Caco-2 (cell line): ENCODE measurements at regions not wholly inside any gene's neighbourhood (a gene's known extent, or its start where the extent isn't known, plus 50 kb on each side); places are given as distances from the start of the nearest gene placed in this dataset.

ENCODE experiments used
- BruUV-seq: library from RNA; stranded (reverse); fragments of 400-500 nt; replicated peaks from 2 replicates; lab custom pipeline; 2021; lab: Mats Ljungman, UMichigan
- CTCF ChIA-PET: fragments of 300-600 bp; sonication (Branson Sonifier 250); formaldehyde crosslinking; loops from one replicate; lab custom pipeline; 2022; ENCODE audit warnings: antibody characterized with exemption; lab: Charles Lee
- POLR2A ChIA-PET: fragments of 300-600 bp; sonication (Branson Sonifier 250); formaldehyde crosslinking; loops from one replicate; lab custom pipeline; 2022; ENCODE audit warnings: antibody characterized with exemption; lab: Charles Lee
- DNase-seq, 2 experiments: peaks; one replicate each; pipeline versions ENCODE4 v3.0.0 to v3.0.0-alpha.2; 2020 to 2022
- H3K27me3 ChIP-seq: replicated peaks from 2 replicates; pipeline ENCODE4 v1.6.0; 2011; ENCODE audit warnings: low read length; ENCODE audit not compliant: control insufficient read depth, insufficient read depth
- H3K36me3 ChIP-seq: 2 replicates; pipeline ENCODE4 v1.5.1; 2011; ENCODE audit warnings: low read length; ENCODE audit not compliant: control insufficient read depth, insufficient read depth
- H3K4me1 ChIP-seq: fragments of 250-450 bp; sonication (Bioruptor Pico); 2 replicates; pipeline ENCODE4 v1.5.1; 2020; ENCODE audit warnings: mild to moderate bottlenecking
- H3K4me3 ChIP-seq: 2 replicates; pipeline ENCODE4 v1.5.1; 2011; ENCODE audit warnings: low read depth, mild to moderate bottlenecking, control low read depth, low read length
- H3K9me3 ChIP-seq: fragments of 250-450 bp; sonication (Bioruptor Pico); 2 replicates; pipeline ENCODE4 v1.5.1; 2020; ENCODE audit warnings: mild to moderate bottlenecking, moderate library complexity
- H3K27ac Mint-ChIP-seq: one replicate; pipeline ENCODE4 v1.8.0; 2022; ENCODE audit warnings: mixed read lengths; ENCODE audit not compliant: unreplicated experiment
- H3K27me3 Mint-ChIP-seq: one replicate; pipeline ENCODE4 v1.8.0; 2022; ENCODE audit warnings: mixed read lengths; ENCODE audit not compliant: insufficient read depth, unreplicated experiment
- H3K36me3 Mint-ChIP-seq: one replicate; pipeline ENCODE4 v1.8.0; 2022; ENCODE audit warnings: mild to moderate bottlenecking, mixed read lengths; ENCODE audit not compliant: insufficient read depth, unreplicated experiment
- H3K4me1 Mint-ChIP-seq: one replicate; pipeline ENCODE4 v1.8.0; 2022; ENCODE audit warnings: low read depth, mixed read lengths; ENCODE audit not compliant: unreplicated experiment
- H3K4me3 Mint-ChIP-seq: one replicate; pipeline ENCODE4 v1.8.0; 2022; ENCODE audit warnings: mild to moderate bottlenecking, moderate library complexity, mixed read lengths; ENCODE audit not compliant: unreplicated experiment
- H3K9me3 Mint-ChIP-seq: one replicate; pipeline ENCODE4 v1.8.0; 2022; ENCODE audit warnings: mixed read lengths; ENCODE audit not compliant: unreplicated experiment
- intact Hi-C: fragments of 100-400 bp; cut with micrococcal nuclease; formaldehyde crosslinking; loops from one replicate; pipeline ENCODE4 v1.10.0; 2022; ENCODE audit not compliant: unreplicated experiment
- TF ChIP-seq, protein P1 (sequence below), 2 experiments: fragments of 200-600 bp in 1 of 2; IDR thresholded peaks; 1 replicate in 1 of 2; 2 replicates in 1 of 2; pipeline versions ENCODE4 v1.5.1 to v1.8.0; 2011 to 2022; ENCODE audit warnings: antibody characterized with exemption in 1 of 2, control low read depth in 1 of 2, inconsistent platforms in 1 of 2, low read depth in 1 of 2, low read length in 1 of 2, mild to moderate bottlenecking in 1 of 2, moderate library complexity in 1 of 2; ENCODE audit not compliant: insufficient read depth in 1 of 2, severe bottlenecking in 1 of 2, unreplicated experiment in 1 of 2

- no peaks in the 10 kb centered on the region for H3K27me3 ChIP-seq
- H3K27ac Mint-ChIP-seq: no peak overlapping the region
- no TSS peak for BruUV-seq
- H3K27me3 Mint-ChIP-seq: no peaks in the 10 kb centered on the region
- no peaks in the 10 kb centered on the region for H3K36me3 ChIP-seq
- TF ChIP-seq, protein P1, sequence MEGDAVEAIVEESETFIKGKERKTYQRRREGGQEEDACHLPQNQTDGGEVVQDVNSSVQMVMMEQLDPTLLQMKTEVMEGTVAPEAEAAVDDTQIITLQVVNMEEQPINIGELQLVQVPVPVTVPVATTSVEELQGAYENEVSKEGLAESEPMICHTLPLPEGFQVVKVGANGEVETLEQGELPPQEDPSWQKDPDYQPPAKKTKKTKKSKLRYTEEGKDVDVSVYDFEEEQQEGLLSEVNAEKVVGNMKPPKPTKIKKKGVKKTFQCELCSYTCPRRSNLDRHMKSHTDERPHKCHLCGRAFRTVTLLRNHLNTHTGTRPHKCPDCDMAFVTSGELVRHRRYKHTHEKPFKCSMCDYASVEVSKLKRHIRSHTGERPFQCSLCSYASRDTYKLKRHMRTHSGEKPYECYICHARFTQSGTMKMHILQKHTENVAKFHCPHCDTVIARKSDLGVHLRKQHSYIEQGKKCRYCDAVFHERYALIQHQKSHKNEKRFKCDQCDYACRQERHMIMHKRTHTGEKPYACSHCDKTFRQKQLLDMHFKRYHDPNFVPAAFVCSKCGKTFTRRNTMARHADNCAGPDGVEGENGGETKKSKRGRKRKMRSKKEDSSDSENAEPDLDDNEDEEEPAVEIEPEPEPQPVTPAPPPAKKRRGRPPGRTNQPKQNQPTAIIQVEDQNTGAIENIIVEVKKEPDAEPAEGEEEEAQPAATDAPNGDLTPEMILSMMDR (IDR thresholded peaks at IDR 0.05; ENCODE audit: insufficient read depth in 1 of 2, low read depth in 1 of 2, low read length in 1 of 2, severe bottlenecking in 1 of 2, unreplicated experiment in 1 of 2): no peak
- H3K4me3 ChIP-seq: no peak overlapping the region
- DNase-seq: no peak
- H3K9me3 Mint-ChIP-seq: no peaks in the 10 kb centered on the region
- CTCF ChIA-PET: no interaction called here
- intact Hi-C loops: no loop called here
- H3K4me3 Mint-ChIP-seq: no peak overlapping the region
- no peaks in the 10 kb centered on the region for H3K4me1 ChIP-seq
- no peaks in the 10 kb centered on the region for H3K4me1 Mint-ChIP-seq
- H3K9me3 ChIP-seq: no peaks in the 10 kb centered on the region
- POLR2A ChIA-PET: no interaction called here
- no peaks in the 10 kb centered on the region for H3K36me3 Mint-ChIP-seq
Measured at GRCh38 chrX:128699716-128700285, 647.6 kb upstream of the ACTRT1 start.

DNA sequence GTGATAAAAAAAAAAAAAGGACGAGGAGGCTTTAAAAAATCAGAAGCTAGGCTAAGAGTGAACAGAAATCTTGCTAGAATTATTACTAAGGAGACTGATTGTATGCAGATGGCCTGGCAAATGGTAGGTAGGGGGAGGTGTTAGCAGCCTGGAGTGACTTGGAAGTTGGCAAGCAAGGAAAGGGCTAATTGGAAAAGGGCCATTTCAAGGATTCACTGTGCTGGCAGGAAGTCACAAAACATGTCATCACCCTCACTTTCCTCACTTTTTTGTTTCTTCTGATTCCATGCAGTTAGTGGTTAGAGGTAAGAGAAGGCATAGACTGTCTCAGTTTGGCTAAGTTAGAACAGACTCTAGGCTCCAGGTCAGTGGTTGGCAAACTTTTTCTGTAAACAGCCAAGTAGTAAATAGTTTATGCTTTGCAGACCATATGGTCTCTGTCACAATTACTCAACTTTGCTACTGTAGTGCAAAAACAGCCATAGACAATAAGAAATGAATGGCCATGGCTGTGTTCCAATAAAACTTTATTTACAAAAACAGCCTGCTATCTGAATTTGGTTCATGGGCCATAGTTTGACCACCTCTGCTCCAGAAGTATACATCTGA lies 646.5 kb upstream of the ACTRT1 start:
- no peak overlapping the region for H3K4me3 ChIP-seq
- H3K4me1 ChIP-seq: no peaks in the 10 kb centered on the region
- no peak overlapping the region for H3K4me3 Mint-ChIP-seq
- TF ChIP-seq, protein P1 (IDR thresholded peaks at IDR 0.05; ENCODE audit: insufficient read depth in 1 of 2, low read depth in 1 of 2, low read length in 1 of 2, severe bottlenecking in 1 of 2, unreplicated experiment in 1 of 2): no peak
- no TSS peak for BruUV-seq
- H3K4me1 Mint-ChIP-seq: no peaks in the 10 kb centered on the region
- H3K27me3 Mint-ChIP-seq: no peaks in the 10 kb centered on the region
- H3K36me3 Mint-ChIP-seq: no peaks in the 10 kb centered on the region
- H3K27ac Mint-ChIP-seq: no peak overlapping the region
- no peaks in the 10 kb centered on the region for H3K9me3 Mint-ChIP-seq
- POLR2A ChIA-PET: no interaction called here
- H3K27me3 ChIP-seq: no peaks in the 10 kb centered on the region
- no peaks in the 10 kb centered on the region for H3K9me3 ChIP-seq
- no peaks in the 10 kb centered on the region for H3K36me3 ChIP-seq
- CTCF ChIA-PET: no interaction called here
- no peak for DNase-seq
- intact Hi-C loops: no loop called here

- H3K36me3 Mint-ChIP-seq: no peaks in the 10 kb centered on the region
- no peak for DNase-seq
- H3K27me3 ChIP-seq: no peaks in the 10 kb centered on the region
- no peak overlapping the region for H3K27ac Mint-ChIP-seq
- H3K4me1 Mint-ChIP-seq: no peaks in the 10 kb centered on the region
- H3K9me3 Mint-ChIP-seq: no peaks in the 10 kb centered on the region
- CTCF ChIA-PET: no interaction called here
- BruUV-seq: no TSS peak
- H3K36me3 ChIP-seq: no peaks in the 10 kb centered on the region
- no peak overlapping the region for H3K4me3 ChIP-seq
- intact Hi-C loops: no loop called here
- TF ChIP-seq, protein P1 (IDR thresholded peaks at IDR 0.05; ENCODE audit: insufficient read depth in 1 of 2, low read depth in 1 of 2, low read length in 1 of 2, severe bottlenecking in 1 of 2, unreplicated experiment in 1 of 2): no peak
- POLR2A ChIA-PET: no interaction called here
- H3K9me3 ChIP-seq: no peaks in the 10 kb centered on the region
- no peaks in the 10 kb centered on the region for H3K27me3 Mint-ChIP-seq
- no peak overlapping the region for H3K4me3 Mint-ChIP-seq
- no peaks in the 10 kb centered on the region for H3K4me1 ChIP-seq
Measured at GRCh38 chrX:128691872-128692271, 639.7 kb upstream of the ACTRT1 start.
